ENCODE measurements at regions not wholly inside any gene's neighbourhood (a gene's known extent, or its start where the extent isn't known, plus 50 kb on each side); places are given as distances from the start of the nearest gene placed in this dataset.

DNA sequence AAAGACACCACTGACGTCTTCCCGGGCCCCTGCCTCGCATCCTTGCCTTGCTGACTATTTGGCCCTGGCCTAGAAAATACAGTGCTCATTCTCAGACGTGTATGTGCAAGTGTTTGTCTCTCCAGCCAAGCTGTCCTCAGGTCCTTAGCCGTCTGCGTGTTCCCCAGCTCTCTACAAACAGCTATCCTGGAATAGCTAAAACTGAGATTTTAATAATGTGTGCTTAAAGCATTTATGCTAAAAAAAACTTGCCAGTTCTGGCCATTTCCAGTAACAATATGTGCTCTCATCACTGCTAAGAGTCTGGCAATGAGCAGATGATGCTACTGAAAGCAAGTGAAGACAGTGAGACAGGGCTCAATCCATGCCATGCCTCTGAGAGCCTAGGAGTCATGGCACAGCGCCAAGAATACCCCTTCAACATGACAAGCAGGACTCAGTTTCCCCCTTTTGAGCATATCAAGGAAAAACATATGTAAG is 55.7 kb downstream of the IRF2BP2 start:
- no peak for ATAC-seq
- no peak for DNase-seq
- Histone ChIP-seq H3K4me1 (no peaks in the 10 kb centered on the region), H3K27me3 (no peaks in the 10 kb centered on the region), H3K9me3 (no peaks in the 10 kb centered on the region), H3K4me3 (no peak overlapping the region), H3K36me3 (no peaks in the 10 kb centered on the region), H3K27ac (no peak overlapping the region)
- TF ChIP-seq, protein P1, sequence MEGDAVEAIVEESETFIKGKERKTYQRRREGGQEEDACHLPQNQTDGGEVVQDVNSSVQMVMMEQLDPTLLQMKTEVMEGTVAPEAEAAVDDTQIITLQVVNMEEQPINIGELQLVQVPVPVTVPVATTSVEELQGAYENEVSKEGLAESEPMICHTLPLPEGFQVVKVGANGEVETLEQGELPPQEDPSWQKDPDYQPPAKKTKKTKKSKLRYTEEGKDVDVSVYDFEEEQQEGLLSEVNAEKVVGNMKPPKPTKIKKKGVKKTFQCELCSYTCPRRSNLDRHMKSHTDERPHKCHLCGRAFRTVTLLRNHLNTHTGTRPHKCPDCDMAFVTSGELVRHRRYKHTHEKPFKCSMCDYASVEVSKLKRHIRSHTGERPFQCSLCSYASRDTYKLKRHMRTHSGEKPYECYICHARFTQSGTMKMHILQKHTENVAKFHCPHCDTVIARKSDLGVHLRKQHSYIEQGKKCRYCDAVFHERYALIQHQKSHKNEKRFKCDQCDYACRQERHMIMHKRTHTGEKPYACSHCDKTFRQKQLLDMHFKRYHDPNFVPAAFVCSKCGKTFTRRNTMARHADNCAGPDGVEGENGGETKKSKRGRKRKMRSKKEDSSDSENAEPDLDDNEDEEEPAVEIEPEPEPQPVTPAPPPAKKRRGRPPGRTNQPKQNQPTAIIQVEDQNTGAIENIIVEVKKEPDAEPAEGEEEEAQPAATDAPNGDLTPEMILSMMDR (IDR thresholded peaks at IDR 0.05): no peak
- intact Hi-C loops (cut with DNase I): no loop called here

DNA sequence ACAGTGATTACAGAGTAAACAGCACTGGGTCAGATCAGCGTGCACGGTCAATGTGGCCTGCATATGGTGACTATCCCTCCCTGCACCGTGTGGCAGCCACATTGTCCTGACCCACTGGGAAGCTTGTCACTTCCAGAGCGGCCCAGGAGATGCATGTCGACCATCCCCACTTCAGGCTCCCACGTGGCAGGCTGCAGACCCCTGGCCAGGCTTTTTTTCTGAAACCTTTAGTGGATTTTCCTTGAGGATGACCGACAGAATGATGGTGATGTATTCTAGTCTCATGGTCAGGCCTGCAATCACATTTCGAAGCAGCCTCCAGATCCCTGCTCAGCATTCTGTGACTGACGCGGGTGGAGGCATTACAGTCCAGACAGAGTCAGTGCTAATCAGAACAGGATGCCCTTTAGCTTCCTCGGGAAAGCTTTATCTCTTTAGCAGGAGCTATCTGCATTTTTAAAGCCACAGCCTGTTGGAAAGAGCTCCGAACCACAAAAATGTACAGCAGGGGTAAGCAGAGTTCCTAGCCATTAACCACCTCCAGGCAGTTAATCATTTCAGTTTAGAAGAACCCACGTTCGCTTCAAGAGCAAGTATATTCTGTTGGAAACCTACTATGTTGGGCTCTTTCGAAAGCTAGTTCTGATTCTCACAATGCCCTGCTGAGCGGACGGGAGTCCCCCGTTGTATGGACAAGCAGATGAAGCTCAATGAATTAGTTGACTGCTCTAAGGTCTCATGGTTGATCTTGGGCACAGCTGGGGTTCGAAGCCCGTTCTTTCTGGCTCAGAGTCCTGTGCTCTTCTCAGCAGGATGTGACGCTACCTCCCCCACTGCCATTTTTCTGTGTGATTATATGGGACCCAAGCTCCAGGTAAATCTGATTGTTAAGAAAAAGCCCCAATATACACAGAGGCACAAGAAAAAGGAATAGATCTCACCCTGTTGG is 56.5 kb downstream of the IRF2BP2 start:
- Histone ChIP-seq H3K9me3 (no peaks in the 10 kb centered on the region), H3K27me3 (no peaks in the 10 kb centered on the region), H3K36me3 (no peaks in the 10 kb centered on the region), H3K27ac (no peak overlapping the region), H3K4me1 (no peaks in the 10 kb centered on the region), H3K4me3 (no peak overlapping the region)
- TF ChIP-seq, protein P1 (IDR thresholded peaks at IDR 0.05): no peak
- peak; percentile 66 for ATAC-seq
- DNase-seq: no peak
- intact Hi-C loops (cut with DNase I): no loop called here

DNA sequence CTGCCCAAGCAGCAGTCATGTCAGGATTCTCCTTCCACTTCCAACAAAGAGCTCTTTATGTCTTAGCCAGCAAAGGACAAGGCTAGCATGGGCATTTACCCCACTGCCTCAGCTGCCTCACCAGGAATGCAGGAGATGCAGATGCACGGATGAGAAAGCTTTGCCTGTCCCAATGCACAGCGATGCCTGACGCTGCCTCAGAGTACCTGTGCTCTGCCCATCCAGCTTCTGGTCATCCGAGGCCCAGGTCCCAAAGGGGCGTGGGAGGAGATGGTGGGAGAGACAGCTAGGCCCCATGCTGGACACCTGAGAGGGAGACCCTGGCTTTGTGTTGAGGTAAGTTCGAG is 59.0 kb downstream of the IRF2BP2 start:
- Histone ChIP-seq H3K9me3 (no peaks in the 10 kb centered on the region), H3K27ac (no peak overlapping the region), H3K4me1 (no peaks in the 10 kb centered on the region), H3K4me3 (no peak overlapping the region), H3K27me3 (no peaks in the 10 kb centered on the region), H3K36me3 (no peaks in the 10 kb centered on the region)
- intact Hi-C loops (cut with DNase I): no loop called here
- DNase-seq: no peak
- TF ChIP-seq, protein P1 (IDR thresholded peaks at IDR 0.05): no peak
- ATAC-seq: no peak

DNA sequence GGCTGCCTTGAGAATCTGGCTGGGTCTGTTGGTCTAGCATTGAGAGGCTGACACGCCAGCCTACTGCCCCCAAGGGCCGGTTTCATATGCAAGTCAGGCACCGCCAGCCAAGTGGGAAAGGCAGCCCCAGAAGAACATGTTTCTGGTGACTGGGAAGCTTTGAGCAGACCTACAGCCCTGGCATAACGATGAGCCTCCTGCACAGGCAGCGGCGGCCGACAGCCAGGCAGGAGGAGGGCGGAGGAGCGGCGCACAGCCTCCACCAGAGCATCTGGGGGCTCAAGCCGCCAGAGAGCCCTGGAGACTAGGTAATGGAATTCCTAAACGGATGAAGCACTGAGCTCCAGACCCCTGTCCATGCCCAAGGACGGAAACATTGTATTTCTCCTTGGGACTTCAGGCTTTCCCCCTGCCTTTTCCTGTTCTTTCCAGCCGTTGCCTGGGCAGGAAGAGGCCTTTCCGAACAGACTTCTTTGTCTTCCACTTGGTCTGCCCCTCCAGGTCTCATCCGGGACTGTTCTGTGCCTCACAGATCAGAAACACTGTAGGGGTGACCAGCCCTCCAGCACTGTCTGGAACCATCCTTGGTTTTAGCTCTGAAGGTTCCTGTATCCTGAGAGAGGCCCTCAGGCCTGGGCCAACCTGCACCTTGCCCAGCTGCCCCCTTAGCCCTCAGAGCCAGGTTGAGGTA is 59.5 kb downstream of the IRF2BP2 start:
- peaks cover 0 to under 1% of the 10 kb centered on the region in 2 donors for H3K4me1 ChIP-seq
- ATAC-seq (no peak), DNase-seq (no peak)
- H3K9me3 ChIP-seq: no peaks in the 10 kb centered on the region
- H3K27ac ChIP-seq: no peak overlapping the region
- no peaks in the 10 kb centered on the region for H3K36me3 ChIP-seq
- H3K4me3 ChIP-seq: no peak overlapping the region
- intact Hi-C loops (cut with DNase I): no loop called here
- no peaks in the 10 kb centered on the region for H3K27me3 ChIP-seq
- TF ChIP-seq, protein P1 (IDR thresholded peaks at IDR 0.05): no peak

DNA sequence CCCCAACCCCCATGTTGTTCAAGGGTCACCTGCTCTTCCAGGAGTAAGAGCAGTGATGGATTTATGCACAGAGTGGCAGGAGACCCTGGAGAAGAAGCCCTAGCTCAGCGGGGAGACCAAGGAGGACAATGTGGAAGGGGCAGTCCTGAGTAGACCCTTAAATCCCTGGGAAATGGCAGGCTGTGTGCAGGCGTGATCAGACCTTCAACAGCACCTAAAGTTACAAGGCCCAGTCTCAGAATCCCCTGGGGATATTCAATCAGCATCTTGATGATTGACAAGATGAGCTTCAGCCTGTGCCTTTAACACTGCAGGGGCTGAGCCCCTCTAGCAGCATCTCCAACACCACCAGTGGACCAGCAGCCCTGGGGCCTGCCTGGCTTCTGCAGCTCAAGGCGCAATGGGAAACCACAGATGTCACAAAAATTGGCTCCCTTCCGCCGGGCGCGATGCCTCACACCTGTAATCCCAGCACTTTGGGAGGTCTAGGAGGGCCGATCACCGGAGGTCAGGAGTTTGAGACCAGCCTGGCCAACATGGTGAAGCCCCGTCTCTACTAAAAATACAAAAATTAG is 60.4 kb downstream of the IRF2BP2 start:
- Histone ChIP-seq H3K4me1 (peaks cover 0 to 8% of the 10 kb centered on the region in 2 donors), H3K36me3 (no peaks in the 10 kb centered on the region), H3K27ac (no peak overlapping the region), H3K27me3 (no peaks in the 10 kb centered on the region), H3K4me3 (no peak overlapping the region), H3K9me3 (no peaks in the 10 kb centered on the region)
- no peak for DNase-seq
- intact Hi-C loops (cut with DNase I): no loop called here
- TF ChIP-seq, protein P1 (IDR thresholded peaks at IDR 0.05): no peak
- no peak for ATAC-seq
